GM12878 (cell line): ENCODE measurements at regions not wholly inside any gene's neighbourhood (a gene's known extent, or its start where the extent isn't known, plus 50 kb on each side); places are given as distances from the start of the nearest gene placed in this dataset.

Experiments
- BACH1 ChIP-seq: fragments of 450-650 bp; IDR thresholded peaks from 2 replicates; pipeline ENCODE4 v1.6.1; 2017; ENCODE audit warnings: mild to moderate bottlenecking, borderline replicate concordance
- EP300 ChIP-seq, 2 experiments: fragments of 150-350 bp in 1 of 2; IDR thresholded peaks; 2 replicates each; pipeline ENCODE4 v1.6.1; 2011 to 2012; ENCODE audit warnings: low read depth in 2 of 2, low read length in 2 of 2, borderline replicate concordance in 1 of 2, improper control_type of control experiment in 1 of 2, inconsistent platforms in 1 of 2; ENCODE audit not compliant: control insufficient read depth in 1 of 2
- EZH2 ChIP-seq: IDR thresholded peaks from 2 replicates; pipeline ENCODE4 v1.6.1; 2012; ENCODE audit warnings: low read depth, mild to moderate bottlenecking, control low read depth, inconsistent platforms, low read length, borderline replicate concordance; ENCODE audit not compliant: control insufficient read depth
- POLR2A ChIP-seq: IDR thresholded peaks from 2 replicates; pipeline ENCODE4 v1.6.1; 2011; ENCODE audit warnings: low read depth, mild to moderate bottlenecking, low read length
- POLR2AphosphoS5 ChIP-seq: IDR thresholded peaks from 2 replicates; pipeline ENCODE4 v1.6.1; 2011; ENCODE audit warnings: mild to moderate bottlenecking, low read length, inconsistent platforms
- SRF ChIP-seq, 2 experiments: IDR thresholded peaks; 2 replicates each; pipeline ENCODE4 v1.6.1; 2011; ENCODE audit warnings: low read depth in 2 of 2, low read length in 2 of 2, mild to moderate bottlenecking in 1 of 2, moderate library complexity in 1 of 2
- TCF3 ChIP-seq: IDR thresholded peaks from 2 replicates; pipeline ENCODE4 v1.6.1; 2012; ENCODE audit warnings: low read depth, mild to moderate bottlenecking, low read length, borderline replicate concordance; ENCODE audit not compliant: insufficient read depth
- TCF7 ChIP-seq: IDR thresholded peaks from 2 replicates; pipeline ENCODE4 v1.6.1; 2014; ENCODE audit warnings: antibody characterized with exemption, borderline replicate concordance
- ZZZ3 ChIP-seq: IDR thresholded peaks from 2 replicates; pipeline ENCODE4 v1.6.1; 2011; ENCODE audit warnings: low read depth; ENCODE audit not compliant: control insufficient read depth, insufficient read length
- TF ChIP-seq, protein P1 (sequence below), 3 experiments: IDR thresholded peaks in 2 of 3; conservative IDR thresholded peaks in 1 of 3; 2 replicates each; pipeline ENCODE4 v1.5.1; 2011; ENCODE audit warnings: low read depth in 3 of 3, low read length in 3 of 3, mild to moderate bottlenecking in 3 of 3, control low read depth in 2 of 3, moderate library complexity in 2 of 3, inconsistent platforms in 1 of 3, mixed read lengths in 1 of 3; ENCODE audit not compliant: control insufficient read depth in 2 of 3, insufficient read depth in 1 of 3; ENCODE audit errors: extremely low read depth in 1 of 3
- TF ChIP-seq, protein P2 (sequence below): IDR thresholded peaks from 2 replicates; pipeline ENCODE4 v1.6.1; 2011; ENCODE audit warnings: mild to moderate bottlenecking, low read depth, low read length, moderate library complexity; ENCODE audit not compliant: insufficient replicate concordance

DNA sequence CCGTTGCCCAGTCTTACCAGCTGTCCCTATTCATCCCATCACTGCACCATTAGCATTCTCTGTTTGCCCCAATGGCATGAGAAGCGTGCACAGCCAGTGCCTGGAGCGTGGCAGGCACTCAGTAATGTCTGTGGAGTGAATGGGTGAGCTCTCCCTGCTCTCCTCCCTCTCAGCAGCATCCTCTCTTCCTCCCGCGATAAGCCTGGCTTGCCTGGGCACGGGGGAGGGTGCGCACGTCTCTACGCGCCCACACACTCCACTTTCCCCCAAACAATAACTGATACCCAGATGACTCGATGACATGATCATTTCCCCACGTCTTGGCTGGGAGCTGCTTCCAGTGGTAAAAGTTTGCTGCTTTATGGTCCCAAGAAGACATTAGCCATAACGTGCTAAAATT, 81.8 kb upstream of the LINGO1 start:
- TF ChIP-seq ZZZ3 (no peak), SRF (IDR thresholded peaks at IDR 0.05; ENCODE audit: low read depth in 2 of 2, low read length in 2 of 2) (no peak), TCF3 (no peak), EZH2 (no peak), POLR2AphosphoS5 (no peak), BACH1 (no peak), TCF7 (no peak), POLR2A (no peak), EP300 (IDR thresholded peaks at IDR 0.05; ENCODE audit: borderline replicate concordance in 1 of 2, control insufficient read depth in 1 of 2, low read depth in 2 of 2, low read length in 2 of 2) (no peak)
- TF ChIP-seq, protein P1, sequence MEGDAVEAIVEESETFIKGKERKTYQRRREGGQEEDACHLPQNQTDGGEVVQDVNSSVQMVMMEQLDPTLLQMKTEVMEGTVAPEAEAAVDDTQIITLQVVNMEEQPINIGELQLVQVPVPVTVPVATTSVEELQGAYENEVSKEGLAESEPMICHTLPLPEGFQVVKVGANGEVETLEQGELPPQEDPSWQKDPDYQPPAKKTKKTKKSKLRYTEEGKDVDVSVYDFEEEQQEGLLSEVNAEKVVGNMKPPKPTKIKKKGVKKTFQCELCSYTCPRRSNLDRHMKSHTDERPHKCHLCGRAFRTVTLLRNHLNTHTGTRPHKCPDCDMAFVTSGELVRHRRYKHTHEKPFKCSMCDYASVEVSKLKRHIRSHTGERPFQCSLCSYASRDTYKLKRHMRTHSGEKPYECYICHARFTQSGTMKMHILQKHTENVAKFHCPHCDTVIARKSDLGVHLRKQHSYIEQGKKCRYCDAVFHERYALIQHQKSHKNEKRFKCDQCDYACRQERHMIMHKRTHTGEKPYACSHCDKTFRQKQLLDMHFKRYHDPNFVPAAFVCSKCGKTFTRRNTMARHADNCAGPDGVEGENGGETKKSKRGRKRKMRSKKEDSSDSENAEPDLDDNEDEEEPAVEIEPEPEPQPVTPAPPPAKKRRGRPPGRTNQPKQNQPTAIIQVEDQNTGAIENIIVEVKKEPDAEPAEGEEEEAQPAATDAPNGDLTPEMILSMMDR (IDR thresholded peaks at IDR 0.05 in 2 of 3, conservative IDR thresholded peaks at IDR 0.05 in 1 of 3; ENCODE audit: control insufficient read depth in 2 of 3, extremely low read depth in 1 of 3, insufficient read depth in 1 of 3, low read depth in 3 of 3, low read length in 3 of 3): no peak
- TF ChIP-seq, protein P2, sequence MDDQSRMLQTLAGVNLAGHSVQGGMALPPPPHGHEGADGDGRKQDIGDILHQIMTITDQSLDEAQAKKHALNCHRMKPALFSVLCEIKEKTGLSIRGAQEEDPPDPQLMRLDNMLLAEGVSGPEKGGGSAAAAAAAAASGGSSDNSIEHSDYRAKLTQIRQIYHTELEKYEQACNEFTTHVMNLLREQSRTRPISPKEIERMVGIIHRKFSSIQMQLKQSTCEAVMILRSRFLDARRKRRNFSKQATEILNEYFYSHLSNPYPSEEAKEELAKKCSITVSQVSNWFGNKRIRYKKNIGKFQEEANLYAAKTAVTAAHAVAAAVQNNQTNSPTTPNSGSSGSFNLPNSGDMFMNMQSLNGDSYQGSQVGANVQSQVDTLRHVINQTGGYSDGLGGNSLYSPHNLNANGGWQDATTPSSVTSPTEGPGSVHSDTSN: no peak
